ENCODE measurements at regions not wholly inside any gene's neighbourhood (a gene's known extent, or its start where the extent isn't known, plus 50 kb on each side); places are given as distances from the start of the nearest gene placed in this dataset.

DNA sequence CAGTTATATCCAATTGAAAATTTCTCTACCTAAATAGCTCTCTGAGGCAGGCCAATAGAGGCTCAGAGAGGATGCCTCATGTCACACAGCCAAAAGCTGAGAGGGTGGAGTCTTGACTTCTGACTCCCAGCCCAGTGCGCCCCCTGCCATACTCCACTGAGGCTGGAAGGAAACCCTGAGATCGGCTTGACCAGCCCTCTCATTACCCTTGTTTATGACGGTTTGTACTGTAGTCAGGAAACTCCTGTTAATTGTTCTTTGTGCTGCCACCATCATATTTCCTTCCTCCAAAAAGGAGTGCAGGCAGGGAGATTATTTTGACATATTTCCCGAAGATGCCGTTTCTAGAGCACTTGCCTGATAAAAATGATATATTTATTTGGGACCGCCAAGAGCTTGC, 107.9 kb downstream of the AIPL1 start:
- Mint-ChIP-seq H3K27me3 (ENCODE audit: unreplicated experiment) (peaks cover 3% of the 10 kb centered on the region), H3K4me3 (ENCODE audit: unreplicated experiment) (no peak overlapping the region), H3K27ac (ENCODE audit: unreplicated experiment) (no peak overlapping the region), H3K4me1 (ENCODE audit: low read depth, unreplicated experiment) (peaks cover 2% of the 10 kb centered on the region), H3K9me3 (ENCODE audit: unreplicated experiment) (peaks cover 2% of the 10 kb centered on the region), H3K36me3 (ENCODE audit: unreplicated experiment) (no peaks in the 10 kb centered on the region)
- no peak for DNase-seq
- TF ChIP-seq, protein P1, sequence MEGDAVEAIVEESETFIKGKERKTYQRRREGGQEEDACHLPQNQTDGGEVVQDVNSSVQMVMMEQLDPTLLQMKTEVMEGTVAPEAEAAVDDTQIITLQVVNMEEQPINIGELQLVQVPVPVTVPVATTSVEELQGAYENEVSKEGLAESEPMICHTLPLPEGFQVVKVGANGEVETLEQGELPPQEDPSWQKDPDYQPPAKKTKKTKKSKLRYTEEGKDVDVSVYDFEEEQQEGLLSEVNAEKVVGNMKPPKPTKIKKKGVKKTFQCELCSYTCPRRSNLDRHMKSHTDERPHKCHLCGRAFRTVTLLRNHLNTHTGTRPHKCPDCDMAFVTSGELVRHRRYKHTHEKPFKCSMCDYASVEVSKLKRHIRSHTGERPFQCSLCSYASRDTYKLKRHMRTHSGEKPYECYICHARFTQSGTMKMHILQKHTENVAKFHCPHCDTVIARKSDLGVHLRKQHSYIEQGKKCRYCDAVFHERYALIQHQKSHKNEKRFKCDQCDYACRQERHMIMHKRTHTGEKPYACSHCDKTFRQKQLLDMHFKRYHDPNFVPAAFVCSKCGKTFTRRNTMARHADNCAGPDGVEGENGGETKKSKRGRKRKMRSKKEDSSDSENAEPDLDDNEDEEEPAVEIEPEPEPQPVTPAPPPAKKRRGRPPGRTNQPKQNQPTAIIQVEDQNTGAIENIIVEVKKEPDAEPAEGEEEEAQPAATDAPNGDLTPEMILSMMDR (IDR thresholded peaks at IDR 0.05; ENCODE audit: partially characterized antibody, unreplicated experiment), result no peak

DNA sequence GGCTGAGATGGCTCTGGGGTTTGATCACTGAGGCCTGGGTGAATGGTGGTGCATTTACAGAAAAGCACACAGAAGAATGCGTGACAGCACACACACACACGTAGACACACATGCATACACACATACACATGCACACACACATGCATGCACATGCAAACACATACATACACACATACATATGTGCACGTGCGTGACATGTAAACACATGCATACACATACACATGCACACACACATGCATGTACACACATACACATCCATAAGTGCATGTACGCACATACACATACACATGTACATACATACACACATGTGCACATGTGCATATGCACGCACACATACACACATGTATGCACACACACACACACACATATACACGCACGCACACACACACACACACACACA, 108.4 kb downstream of the AIPL1 start:
- Mint-ChIP-seq H3K4me3 (ENCODE audit: unreplicated experiment) (no peak overlapping the region), H3K36me3 (ENCODE audit: unreplicated experiment) (no peaks in the 10 kb centered on the region), H3K4me1 (ENCODE audit: low read depth, unreplicated experiment) (peaks cover 2% of the 10 kb centered on the region), H3K9me3 (ENCODE audit: unreplicated experiment) (peaks cover 2% of the 10 kb centered on the region), H3K27ac (ENCODE audit: unreplicated experiment) (no peak overlapping the region), H3K27me3 (ENCODE audit: unreplicated experiment) (peaks cover 3% of the 10 kb centered on the region)
- TF ChIP-seq, protein P1 (IDR thresholded peaks at IDR 0.05; ENCODE audit: partially characterized antibody, unreplicated experiment), result no peak
- no peak for DNase-seq

DNA sequence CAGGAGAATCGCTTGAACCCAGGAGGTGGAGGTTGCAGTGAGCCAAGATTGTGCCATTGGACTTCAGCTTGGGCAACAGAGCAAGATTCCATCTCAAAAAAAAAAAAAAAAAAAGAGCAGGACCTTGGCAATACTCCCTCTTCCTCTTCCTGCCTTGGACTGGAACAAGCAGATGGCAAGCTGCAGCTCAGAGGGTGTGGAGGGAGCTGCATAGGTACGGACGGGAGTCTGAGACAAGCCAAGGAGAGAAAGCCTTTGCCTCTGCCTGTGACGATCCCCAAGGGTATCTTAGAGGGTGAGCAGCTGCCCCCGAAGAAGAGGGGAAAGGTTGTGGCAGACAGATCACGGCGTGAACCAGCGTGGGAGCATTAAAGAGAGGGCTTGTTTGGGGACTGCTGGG, 109.2 kb downstream of the AIPL1 start:
- no peaks in the 10 kb centered on the region for H3K36me3 Mint-ChIP-seq (ENCODE audit: unreplicated experiment)
- no peak for DNase-seq
- peaks cover 3% of the 10 kb centered on the region for H3K27me3 Mint-ChIP-seq (ENCODE audit: unreplicated experiment)
- no peak overlapping the region for H3K27ac Mint-ChIP-seq (ENCODE audit: unreplicated experiment)
- TF ChIP-seq, protein P1 (IDR thresholded peaks at IDR 0.05; ENCODE audit: partially characterized antibody, unreplicated experiment), result no peak
- H3K4me1 Mint-ChIP-seq (ENCODE audit: low read depth, unreplicated experiment), result peaks cover 2% of the 10 kb centered on the region
- no peak overlapping the region for H3K4me3 Mint-ChIP-seq (ENCODE audit: unreplicated experiment)
- H3K9me3 Mint-ChIP-seq (ENCODE audit: unreplicated experiment), result peaks cover 2% of the 10 kb centered on the region

DNA sequence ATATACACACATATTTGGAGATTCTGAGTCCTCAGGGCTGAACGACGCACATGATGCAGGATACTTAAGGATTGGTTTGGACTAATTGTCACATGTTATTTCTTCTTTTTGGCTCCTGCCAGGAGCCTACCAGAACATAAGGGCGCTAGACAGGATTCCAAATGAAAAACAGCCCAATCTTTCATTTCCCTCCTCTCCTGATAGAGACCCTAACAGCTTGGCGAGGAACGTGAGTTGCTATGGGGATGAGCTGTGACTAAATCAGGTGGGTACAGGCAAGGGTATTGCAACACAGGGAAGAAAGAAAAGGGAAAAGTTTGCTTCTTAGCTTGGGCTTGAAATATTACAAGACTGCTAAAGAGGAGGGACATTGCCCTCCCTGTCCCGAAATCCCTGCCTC, 109.9 kb downstream of the AIPL1 start:
- TF ChIP-seq, protein P1 (IDR thresholded peaks at IDR 0.05; ENCODE audit: partially characterized antibody, unreplicated experiment), result no peak
- H3K4me1 Mint-ChIP-seq (ENCODE audit: low read depth, unreplicated experiment), result peaks cover 2% of the 10 kb centered on the region
- H3K4me3 Mint-ChIP-seq (ENCODE audit: unreplicated experiment), result no peak overlapping the region
- peaks cover 3% of the 10 kb centered on the region for H3K27me3 Mint-ChIP-seq (ENCODE audit: unreplicated experiment)
- no peaks in the 10 kb centered on the region for H3K36me3 Mint-ChIP-seq (ENCODE audit: unreplicated experiment)
- DNase-seq, result no peak
- H3K27ac Mint-ChIP-seq (ENCODE audit: unreplicated experiment), result no peak overlapping the region
- H3K9me3 Mint-ChIP-seq (ENCODE audit: unreplicated experiment), result peaks cover 2% of the 10 kb centered on the region

DNA sequence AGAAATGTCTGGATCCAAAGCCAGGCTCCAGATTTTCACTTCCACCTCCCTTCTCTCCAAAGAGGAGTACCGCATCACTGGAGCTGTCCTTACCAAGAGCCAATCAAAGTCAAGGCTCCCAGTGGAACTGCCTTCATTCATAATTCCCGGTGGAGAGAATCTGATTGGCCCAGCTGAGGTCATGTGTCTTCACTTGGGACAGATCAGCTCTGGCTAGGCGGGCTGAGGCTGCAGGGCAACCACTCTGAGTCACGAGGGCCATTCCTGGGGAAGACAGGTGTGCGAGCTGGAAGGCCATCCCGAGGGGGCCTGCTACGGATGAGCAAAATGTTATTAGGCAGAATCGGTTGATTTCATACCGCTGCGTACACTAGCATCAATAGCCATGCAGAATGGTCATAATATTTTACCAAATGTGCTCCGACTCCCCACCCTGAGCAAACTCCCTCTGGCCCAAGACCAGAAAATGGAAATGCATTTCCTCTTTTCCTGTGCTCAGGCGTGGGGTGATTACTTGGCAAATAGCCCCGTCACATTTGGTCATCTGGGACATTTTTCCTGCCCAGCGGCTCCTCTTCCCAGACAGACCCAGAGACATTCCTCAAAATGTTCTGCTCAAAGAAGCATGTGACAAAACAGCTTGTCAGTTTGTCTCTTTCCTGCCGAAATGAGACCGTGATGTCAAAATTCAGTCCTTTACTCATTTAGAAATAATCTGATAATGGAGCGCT, 111.1 kb downstream of the AIPL1 start:
- H3K9me3 Mint-ChIP-seq (ENCODE audit: unreplicated experiment), result peaks cover 2% of the 10 kb centered on the region
- H3K36me3 Mint-ChIP-seq (ENCODE audit: unreplicated experiment), result no peaks in the 10 kb centered on the region
- peak; percentile 49 for DNase-seq
- H3K27me3 Mint-ChIP-seq (ENCODE audit: unreplicated experiment), result peaks cover 3% of the 10 kb centered on the region
- H3K4me3 Mint-ChIP-seq (ENCODE audit: unreplicated experiment), result no peak overlapping the region
- no peak overlapping the region for H3K27ac Mint-ChIP-seq (ENCODE audit: unreplicated experiment)
- TF ChIP-seq, protein P1 (IDR thresholded peaks at IDR 0.05; ENCODE audit: partially characterized antibody, unreplicated experiment), result no peak
- peaks cover 2% of the 10 kb centered on the region for H3K4me1 Mint-ChIP-seq (ENCODE audit: low read depth, unreplicated experiment)
